ENCODE measurements at regions not wholly inside any gene's neighbourhood (a gene's known extent, or its start where the extent isn't known, plus 50 kb on each side); places are given as distances from the start of the nearest gene placed in this dataset.

GRCh38 chr18:34299828-34300227 lies 75.1 kb upstream of the NOL4 start:
- Histone ChIP-seq H4K91ac (ENCODE audit: low read depth, low read length, poor library complexity) (no peak overlapping the region), H2AFZ (ENCODE audit: low read length) (no peak overlapping the region), H3K4ac (ENCODE audit: low read length) (no peak overlapping the region), H2BK12ac (ENCODE audit: low read length) (no peak overlapping the region), H3K27me3 (ENCODE audit: control insufficient read depth in 3 of 3, insufficient read depth in 3 of 3, low read depth in 1 of 3, low read length in 3 of 3) (no peaks in the 10 kb centered on the region), H3K4me3 (ENCODE audit: low read length in 2 of 2) (no peak overlapping the region), H3K79me1 (ENCODE audit: low read depth, low read length) (no peaks in the 10 kb centered on the region), H2BK5ac (ENCODE audit: low read length) (no peak overlapping the region), H3K27ac (replicated peaks; ENCODE audit: low read length) (no peak overlapping the region), H3K36me3 (replicated peaks in 1 of 2; ENCODE audit: control insufficient read depth in 2 of 2, insufficient read depth in 2 of 2, low read length in 2 of 2) (no peaks in the 10 kb centered on the region), H2AK5ac (ENCODE audit: low read depth, low read length) (no peak overlapping the region), H3K4me1 (ENCODE audit: control insufficient read depth in 2 of 2, insufficient read depth in 1 of 2, low read depth in 1 of 2, low read length in 2 of 2) (peaks cover 2% of the 10 kb centered on the region in 2 donors), H3K18ac (ENCODE audit: low read length) (peak overlapping the region; percentile 8), H3K9me3 (replicated peaks in 1 of 2; ENCODE audit: control insufficient read depth in 2 of 2, insufficient read depth in 1 of 2, low read depth in 1 of 2, low read length in 2 of 2) (peaks cover 0 to 2% of the 10 kb centered on the region in 2 donors), H3K14ac (ENCODE audit: low read length) (no peak overlapping the region), H2BK120ac (ENCODE audit: low read depth, low read length) (no peak overlapping the region), H4K8ac (ENCODE audit: low read depth, low read length) (no peak overlapping the region), H3K9ac (ENCODE audit: low read depth, low read length, poor library complexity) (no peak overlapping the region), H3K4me2 (ENCODE audit: insufficient read depth, low read length, poor library complexity, severe bottlenecking) (no peak overlapping the region), H3K23ac (ENCODE audit: low read depth, low read length, poor library complexity) (no peak overlapping the region), H2BK15ac (ENCODE audit: low read length) (no peak overlapping the region)
- no peak for DNase-seq (ENCODE audit: low spot score)
- no CpG with 5 or more reads among the region's 3 CpGs for WGBS, 2 donors (ENCODE audit: extremely low coverage in 2 of 2, insufficient read length in 2 of 2, insufficient replicate concordance in 1 of 2)

GRCh38 chr18:34311468-34311867 lies 86.8 kb upstream of the NOL4 start:
- Histone ChIP-seq H2BK15ac (ENCODE audit: low read length) (no peak overlapping the region), H2BK120ac (ENCODE audit: low read depth, low read length) (no peak overlapping the region), H3K36me3 (replicated peaks in 1 of 2; ENCODE audit: control insufficient read depth in 2 of 2, insufficient read depth in 2 of 2, low read length in 2 of 2) (no peaks in the 10 kb centered on the region), H2AFZ (ENCODE audit: low read length) (no peak overlapping the region), H4K91ac (ENCODE audit: low read depth, low read length, poor library complexity) (no peak overlapping the region), H3K27ac (replicated peaks; ENCODE audit: low read length) (no peak overlapping the region), H4K8ac (ENCODE audit: low read depth, low read length) (no peak overlapping the region), H3K18ac (ENCODE audit: low read length) (no peak overlapping the region), H3K79me1 (ENCODE audit: low read depth, low read length) (no peaks in the 10 kb centered on the region), H3K4ac (ENCODE audit: low read length) (no peak overlapping the region), H2BK5ac (ENCODE audit: low read length) (no peak overlapping the region), H3K27me3 (ENCODE audit: control insufficient read depth in 3 of 3, insufficient read depth in 3 of 3, low read depth in 1 of 3, low read length in 3 of 3) (no peaks in the 10 kb centered on the region), H3K23ac (ENCODE audit: low read depth, low read length, poor library complexity) (no peak overlapping the region), H3K9ac (ENCODE audit: low read depth, low read length, poor library complexity) (no peak overlapping the region), H2BK12ac (ENCODE audit: low read length) (no peak overlapping the region), H3K14ac (ENCODE audit: low read length) (no peak overlapping the region), H3K4me1 (ENCODE audit: control insufficient read depth in 2 of 2, insufficient read depth in 1 of 2, low read depth in 1 of 2, low read length in 2 of 2) (no peaks in the 10 kb centered on the region), H3K9me3 (replicated peaks in 1 of 2; ENCODE audit: control insufficient read depth in 2 of 2, insufficient read depth in 1 of 2, low read depth in 1 of 2, low read length in 2 of 2) (no peaks in the 10 kb centered on the region), H2AK5ac (ENCODE audit: low read depth, low read length) (no peak overlapping the region), H3K4me3 (ENCODE audit: low read length in 2 of 2) (no peak overlapping the region), H3K4me2 (ENCODE audit: insufficient read depth, low read length, poor library complexity, severe bottlenecking) (no peak overlapping the region)
- no CpG with 5 or more reads among the region's 1 CpG for WGBS, 2 donors (ENCODE audit: extremely low coverage in 2 of 2, insufficient read length in 2 of 2, insufficient replicate concordance in 1 of 2)
- no peak for DNase-seq (ENCODE audit: low spot score)

- H3K36me3 ChIP-seq (replicated peaks in 1 of 2; ENCODE audit: control insufficient read depth in 2 of 2, insufficient read depth in 2 of 2, low read length in 2 of 2), result no peaks in the 10 kb centered on the region
- no peak overlapping the region for H2AFZ ChIP-seq (ENCODE audit: low read length)
- H3K4me2 ChIP-seq (ENCODE audit: insufficient read depth, low read length, poor library complexity, severe bottlenecking), result no peak overlapping the region
- peaks cover 0 to 5% of the 10 kb centered on the region in 2 donors for H3K4me1 ChIP-seq (ENCODE audit: control insufficient read depth in 2 of 2, insufficient read depth in 1 of 2, low read depth in 1 of 2, low read length in 2 of 2)
- H2BK12ac ChIP-seq (ENCODE audit: low read length), result no peak overlapping the region
- H3K9me3 ChIP-seq (replicated peaks in 1 of 2; ENCODE audit: control insufficient read depth in 2 of 2, insufficient read depth in 1 of 2, low read depth in 1 of 2, low read length in 2 of 2), result no peaks in the 10 kb centered on the region
- H4K8ac ChIP-seq (ENCODE audit: low read depth, low read length), result no peak overlapping the region
- no peak overlapping the region for H2BK15ac ChIP-seq (ENCODE audit: low read length)
- no peak for DNase-seq (ENCODE audit: low spot score)
- H3K4ac ChIP-seq (ENCODE audit: low read length), result no peak overlapping the region
- no peak overlapping the region for H4K91ac ChIP-seq (ENCODE audit: low read depth, low read length, poor library complexity)
- H3K79me1 ChIP-seq (ENCODE audit: low read depth, low read length), result no peaks in the 10 kb centered on the region
- H3K9ac ChIP-seq (ENCODE audit: low read depth, low read length, poor library complexity), result no peak overlapping the region
- H2AK5ac ChIP-seq (ENCODE audit: low read depth, low read length), result no peak overlapping the region
- H3K18ac ChIP-seq (ENCODE audit: low read length), result no peak overlapping the region
- H3K4me3 ChIP-seq (ENCODE audit: low read length in 2 of 2), result no peak overlapping the region
- no peak overlapping the region for H3K23ac ChIP-seq (ENCODE audit: low read depth, low read length, poor library complexity)
- H2BK120ac ChIP-seq (ENCODE audit: low read depth, low read length), result no peak overlapping the region
- H2BK5ac ChIP-seq (ENCODE audit: low read length), result no peak overlapping the region
- no peaks in the 10 kb centered on the region for H3K27me3 ChIP-seq (ENCODE audit: control insufficient read depth in 3 of 3, insufficient read depth in 3 of 3, low read depth in 1 of 3, low read length in 3 of 3)
- WGBS, 2 donors (ENCODE audit: extremely low coverage in 2 of 2, insufficient read length in 2 of 2, insufficient replicate concordance in 1 of 2), result no CpG with 5 or more reads among the region's 4 CpGs
- no peak overlapping the region for H3K27ac ChIP-seq (replicated peaks; ENCODE audit: low read length)
- no peak overlapping the region for H3K14ac ChIP-seq (ENCODE audit: low read length)
These were observed 90.1 kb upstream of the NOL4 start for GRCh38 chr18:34314847-34315246.

GRCh38 chr18:34315591-34316352 lies 91.1 kb upstream of the NOL4 start:
- Histone ChIP-seq H2AK5ac (ENCODE audit: low read depth, low read length) (no peak overlapping the region), H3K4me1 (ENCODE audit: control insufficient read depth in 2 of 2, insufficient read depth in 1 of 2, low read depth in 1 of 2, low read length in 2 of 2) (peaks cover 0 to 5% of the 10 kb centered on the region in 2 donors), H2BK120ac (ENCODE audit: low read depth, low read length) (no peak overlapping the region), H3K27ac (replicated peaks; ENCODE audit: low read length) (no peak overlapping the region), H4K91ac (ENCODE audit: low read depth, low read length, poor library complexity) (no peak overlapping the region), H3K4me3 (ENCODE audit: low read length in 2 of 2) (no peak overlapping the region), H2AFZ (ENCODE audit: low read length) (no peak overlapping the region), H3K14ac (ENCODE audit: low read length) (no peak overlapping the region), H3K4ac (ENCODE audit: low read length) (no peak overlapping the region), H3K23ac (ENCODE audit: low read depth, low read length, poor library complexity) (no peak overlapping the region), H3K9ac (ENCODE audit: low read depth, low read length, poor library complexity) (no peak overlapping the region), H4K8ac (ENCODE audit: low read depth, low read length) (no peak overlapping the region), H3K36me3 (replicated peaks in 1 of 2; ENCODE audit: control insufficient read depth in 2 of 2, insufficient read depth in 2 of 2, low read length in 2 of 2) (no peaks in the 10 kb centered on the region), H3K18ac (ENCODE audit: low read length) (no peak overlapping the region), H3K79me1 (ENCODE audit: low read depth, low read length) (no peaks in the 10 kb centered on the region), H2BK15ac (ENCODE audit: low read length) (no peak overlapping the region), H3K9me3 (replicated peaks in 1 of 2; ENCODE audit: control insufficient read depth in 2 of 2, insufficient read depth in 1 of 2, low read depth in 1 of 2, low read length in 2 of 2) (no peaks in the 10 kb centered on the region), H3K4me2 (ENCODE audit: insufficient read depth, low read length, poor library complexity, severe bottlenecking) (no peak overlapping the region), H2BK12ac (ENCODE audit: low read length) (no peak overlapping the region), H2BK5ac (ENCODE audit: low read length) (no peak overlapping the region), H3K27me3 (ENCODE audit: control insufficient read depth in 3 of 3, insufficient read depth in 3 of 3, low read depth in 1 of 3, low read length in 3 of 3) (no peaks in the 10 kb centered on the region)
- 100% methylated on average over 2 of the region's 6 CpGs; no CpG with 5 or more reads in 1 of the 2 donors for WGBS, 2 donors (ENCODE audit: extremely low coverage in 2 of 2, insufficient read length in 2 of 2, insufficient replicate concordance in 1 of 2)
- DNase-seq (ENCODE audit: low spot score), result no peak

Data from neuronal stem cell (in vitro differentiated cells).